ENCODE measurements at regions not wholly inside any gene's neighbourhood (a gene's known extent, or its start where the extent isn't known, plus 50 kb on each side); places are given as distances from the start of the nearest gene placed in this dataset.

DNA sequence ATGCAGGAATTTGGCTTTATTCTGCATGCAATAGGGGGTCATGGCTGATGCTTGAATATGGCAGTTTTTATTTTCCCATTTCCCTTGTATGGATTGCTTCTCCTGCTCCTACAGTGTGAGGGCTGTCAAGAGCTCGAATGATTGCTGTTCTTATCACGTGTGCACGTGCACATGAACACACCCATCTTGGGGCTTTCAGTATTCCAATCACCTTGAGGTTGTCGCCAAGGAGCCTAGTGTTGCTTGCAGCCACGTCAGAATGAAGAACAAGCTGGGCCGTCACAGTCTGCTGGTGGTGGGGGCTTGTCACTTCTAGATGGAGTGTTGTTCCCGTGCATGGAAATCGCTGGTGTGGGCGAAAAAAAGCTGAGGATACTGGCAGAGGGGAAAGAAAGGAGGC lies 219.4 kb upstream of the GLRA1 start:
- H3K4ac ChIP-seq (ENCODE audit: low read depth, low read length) = no peak overlapping the region
- WGBS (ENCODE audit: extremely low coverage, insufficient coverage, insufficient read length) = no CpG with 5 or more reads among the region's 9 CpGs
- no peaks in the 10 kb centered on the region for H3K9me3 ChIP-seq (ENCODE audit: insufficient read depth, low read depth, low read length)

DNA sequence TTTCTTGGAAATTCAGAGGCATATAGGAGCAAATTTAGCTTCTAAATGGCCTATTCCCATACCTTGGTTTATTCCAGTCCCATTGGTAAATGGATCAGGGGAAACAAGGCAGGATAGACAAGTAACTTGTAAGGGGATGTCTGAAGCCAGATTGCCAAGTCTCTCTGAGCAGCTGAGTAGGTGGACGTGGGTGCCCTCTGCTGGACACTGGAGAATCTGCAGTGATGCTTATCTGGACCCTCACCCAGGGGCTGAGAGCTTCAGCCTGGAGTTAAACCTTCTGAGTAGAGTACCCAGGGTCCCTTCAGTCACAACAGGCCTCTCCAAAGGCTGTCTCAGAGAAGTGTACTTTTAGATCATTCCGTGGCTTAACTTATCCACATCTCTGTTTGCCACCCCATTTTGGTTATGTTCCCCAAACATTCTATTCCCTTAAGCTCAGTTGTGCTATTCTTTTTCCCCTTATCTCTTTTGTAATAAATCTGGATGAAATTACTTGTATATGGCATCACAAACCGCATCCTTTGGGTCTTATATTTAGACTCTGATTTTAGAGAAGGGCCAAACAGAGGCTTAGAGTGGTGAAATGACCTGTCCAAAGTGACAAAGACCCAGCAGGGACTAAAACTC lies 218.3 kb upstream of the GLRA1 start:
- Histone ChIP-seq H2BK12ac (ENCODE audit: low read length) (no peak overlapping the region), H3K27ac (ENCODE audit: low read depth, low read length) (no peak overlapping the region), H4K91ac (ENCODE audit: low read depth, low read length) (no peak overlapping the region), H3K4me2 (ENCODE audit: low read length) (no peak overlapping the region), H3K9me3 (ENCODE audit: insufficient read depth, low read depth, low read length) (no peaks in the 10 kb centered on the region), H3K4ac (ENCODE audit: low read depth, low read length) (no peak overlapping the region), H2AK5ac (ENCODE audit: low read length) (no peak overlapping the region), H4K12ac (ENCODE audit: low read depth, low read length) (no peak overlapping the region), H3K4me3 (ENCODE audit: low read depth, low read length) (no peak overlapping the region), H3K23ac (ENCODE audit: low read length) (no peak overlapping the region), H3K9ac (ENCODE audit: low read length) (no peak overlapping the region), H3K14ac (ENCODE audit: low read length) (no peak overlapping the region), H3K27me3 (ENCODE audit: insufficient read depth, low read length) (no peaks in the 10 kb centered on the region), H3K4me1 (ENCODE audit: control insufficient read depth in 1 of 2, insufficient read depth in 2 of 2, low read length in 2 of 2) (no peaks in the 10 kb centered on the region), H4K8ac (ENCODE audit: low read depth, low read length) (no peak overlapping the region), H2BK5ac (ENCODE audit: low read depth, low read length, poor library complexity) (no peak overlapping the region), H3K79me1 (ENCODE audit: low read length) (no peaks in the 10 kb centered on the region), H3K18ac (ENCODE audit: low read length) (no peak overlapping the region), H3K36me3 (ENCODE audit: control insufficient read depth in 1 of 2, insufficient read depth in 2 of 2, low read length in 2 of 2) (no peaks in the 10 kb centered on the region), H2BK120ac (ENCODE audit: insufficient read depth, low read length, poor library complexity) (no peak overlapping the region), H2AFZ (ENCODE audit: insufficient read depth, low read length, poor library complexity) (no peak overlapping the region), H3K79me2 (ENCODE audit: control insufficient read depth, insufficient read depth, low read length, poor library complexity) (no peaks in the 10 kb centered on the region)
- peak; percentile 60 to 80 for DNase-seq
- no CpG with 5 or more reads among the region's 3 CpGs for WGBS (ENCODE audit: extremely low coverage, insufficient coverage, insufficient read length)

More for the DNA sequence above, 219.4 kb upstream of the GLRA1 start:
- Histone ChIP-seq H4K12ac (ENCODE audit: low read depth, low read length) (no peak overlapping the region), H2BK12ac (ENCODE audit: low read length) (no peak overlapping the region), H3K27ac (ENCODE audit: low read depth, low read length) (no peak overlapping the region), H3K4me1 (ENCODE audit: control insufficient read depth in 1 of 2, insufficient read depth in 2 of 2, low read length in 2 of 2) (no peaks in the 10 kb centered on the region), H2BK5ac (ENCODE audit: low read depth, low read length, poor library complexity) (no peak overlapping the region), H4K8ac (ENCODE audit: low read depth, low read length) (no peak overlapping the region), H2AFZ (ENCODE audit: insufficient read depth, low read length, poor library complexity) (no peak overlapping the region), H2BK120ac (ENCODE audit: insufficient read depth, low read length, poor library complexity) (no peak overlapping the region), H3K4me3 (ENCODE audit: low read depth, low read length) (no peak overlapping the region), H4K91ac (ENCODE audit: low read depth, low read length) (no peak overlapping the region), H3K27me3 (ENCODE audit: insufficient read depth, low read length) (no peaks in the 10 kb centered on the region), H3K36me3 (ENCODE audit: control insufficient read depth in 1 of 2, insufficient read depth in 2 of 2, low read length in 2 of 2) (no peaks in the 10 kb centered on the region), H3K14ac (ENCODE audit: low read length) (no peak overlapping the region), H3K18ac (ENCODE audit: low read length) (no peak overlapping the region), H3K23ac (ENCODE audit: low read length) (no peak overlapping the region), H3K79me1 (ENCODE audit: low read length) (no peaks in the 10 kb centered on the region), H3K4me2 (ENCODE audit: low read length) (no peak overlapping the region), H3K79me2 (ENCODE audit: control insufficient read depth, insufficient read depth, low read length, poor library complexity) (no peaks in the 10 kb centered on the region), H3K9ac (ENCODE audit: low read length) (no peak overlapping the region), H2AK5ac (ENCODE audit: low read length) (no peak overlapping the region)
- peak in 1 of 2 donors; percentile 21 for DNase-seq

DNA sequence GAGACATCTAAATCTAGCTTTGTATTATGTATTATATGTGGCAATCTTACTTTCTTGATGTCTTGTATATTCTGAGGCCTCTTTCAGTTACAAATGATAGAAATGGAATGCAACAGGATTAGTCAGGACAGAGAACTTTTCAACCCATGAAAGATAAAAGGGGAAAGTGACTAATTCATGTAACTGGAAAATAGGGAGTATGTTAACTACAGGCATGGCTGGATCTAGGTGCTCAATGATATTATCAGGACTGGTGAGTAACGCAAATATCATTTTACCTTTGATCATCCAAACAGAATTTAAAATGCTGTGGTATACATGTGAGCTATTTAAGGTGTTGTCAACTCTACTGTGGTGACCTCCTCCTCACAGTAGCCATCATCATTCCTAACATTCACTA lies 215.7 kb upstream of the GLRA1 start:
- Histone ChIP-seq H3K27ac (ENCODE audit: low read depth, low read length) (no peak overlapping the region), H3K79me1 (ENCODE audit: low read length) (no peaks in the 10 kb centered on the region), H3K4me3 (ENCODE audit: low read depth, low read length) (no peak overlapping the region), H4K8ac (ENCODE audit: low read depth, low read length) (no peak overlapping the region), H3K9ac (ENCODE audit: low read length) (no peak overlapping the region), H4K12ac (ENCODE audit: low read depth, low read length) (no peak overlapping the region), H3K23ac (ENCODE audit: low read length) (no peak overlapping the region), H2BK120ac (ENCODE audit: insufficient read depth, low read length, poor library complexity) (no peak overlapping the region), H3K4me1 (ENCODE audit: control insufficient read depth in 1 of 2, insufficient read depth in 2 of 2, low read length in 2 of 2) (no peaks in the 10 kb centered on the region), H4K91ac (ENCODE audit: low read depth, low read length) (no peak overlapping the region), H2BK5ac (ENCODE audit: low read depth, low read length, poor library complexity) (no peak overlapping the region), H3K27me3 (ENCODE audit: insufficient read depth, low read length) (no peaks in the 10 kb centered on the region), H2AK5ac (ENCODE audit: low read length) (no peak overlapping the region), H3K14ac (ENCODE audit: low read length) (no peak overlapping the region), H3K4ac (ENCODE audit: low read depth, low read length) (no peak overlapping the region), H2BK12ac (ENCODE audit: low read length) (no peak overlapping the region), H3K4me2 (ENCODE audit: low read length) (no peak overlapping the region), H3K18ac (ENCODE audit: low read length) (no peak overlapping the region), H3K9me3 (ENCODE audit: insufficient read depth, low read depth, low read length) (no peaks in the 10 kb centered on the region), H3K36me3 (ENCODE audit: control insufficient read depth in 1 of 2, insufficient read depth in 2 of 2, low read length in 2 of 2) (no peaks in the 10 kb centered on the region), H3K79me2 (ENCODE audit: control insufficient read depth, insufficient read depth, low read length, poor library complexity) (no peaks in the 10 kb centered on the region), H2AFZ (ENCODE audit: insufficient read depth, low read length, poor library complexity) (no peak overlapping the region)
- WGBS (ENCODE audit: extremely low coverage, insufficient coverage, insufficient read length) = no CpG with 5 or more reads among the region's 1 CpG
- DNase-seq = peak; percentile 60 to 94

DNA sequence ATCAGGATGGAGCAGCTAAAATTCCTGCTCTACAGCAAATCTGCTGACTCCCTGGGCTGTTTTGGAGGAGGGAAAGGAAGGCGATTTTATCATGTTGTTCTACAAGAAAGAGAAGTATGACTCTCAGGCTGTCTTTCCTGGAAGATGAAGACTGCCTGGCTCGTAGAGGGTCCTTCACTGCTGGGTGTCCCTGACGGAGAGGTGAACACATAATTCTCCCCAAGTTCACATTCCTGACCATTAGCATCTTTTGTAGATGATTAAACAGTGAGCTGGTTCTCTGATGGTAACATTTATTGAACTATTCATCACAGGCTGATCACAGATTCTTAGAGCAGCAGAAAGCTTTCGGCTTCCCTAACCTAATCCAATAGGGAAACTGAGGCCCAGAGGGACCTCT lies 212.4 kb upstream of the GLRA1 start:
- Histone ChIP-seq H2BK12ac (ENCODE audit: low read length) (no peak overlapping the region), H3K9me3 (ENCODE audit: insufficient read depth, low read depth, low read length) (no peaks in the 10 kb centered on the region), H3K36me3 (ENCODE audit: control insufficient read depth in 1 of 2, insufficient read depth in 2 of 2, low read length in 2 of 2) (no peaks in the 10 kb centered on the region), H2BK120ac (ENCODE audit: insufficient read depth, low read length, poor library complexity) (no peak overlapping the region), H2AFZ (ENCODE audit: insufficient read depth, low read length, poor library complexity) (no peak overlapping the region), H4K12ac (ENCODE audit: low read depth, low read length) (no peak overlapping the region), H3K27me3 (ENCODE audit: insufficient read depth, low read length) (no peaks in the 10 kb centered on the region), H3K14ac (ENCODE audit: low read length) (no peak overlapping the region), H2AK5ac (ENCODE audit: low read length) (no peak overlapping the region), H3K4me3 (ENCODE audit: low read depth, low read length) (no peak overlapping the region), H3K4me1 (ENCODE audit: control insufficient read depth in 1 of 2, insufficient read depth in 2 of 2, low read length in 2 of 2) (no peaks in the 10 kb centered on the region), H4K8ac (ENCODE audit: low read depth, low read length) (no peak overlapping the region), H3K79me1 (ENCODE audit: low read length) (no peaks in the 10 kb centered on the region), H3K79me2 (ENCODE audit: control insufficient read depth, insufficient read depth, low read length, poor library complexity) (no peaks in the 10 kb centered on the region), H3K23ac (ENCODE audit: low read length) (no peak overlapping the region), H3K9ac (ENCODE audit: low read length) (no peak overlapping the region), H2BK5ac (ENCODE audit: low read depth, low read length, poor library complexity) (no peak overlapping the region), H3K4ac (ENCODE audit: low read depth, low read length) (no peak overlapping the region), H3K4me2 (ENCODE audit: low read length) (no peak overlapping the region), H4K91ac (ENCODE audit: low read depth, low read length) (no peak overlapping the region), H3K18ac (ENCODE audit: low read length) (no peak overlapping the region), H3K27ac (ENCODE audit: low read depth, low read length) (no peak overlapping the region)
- no CpG with 5 or more reads among the region's 4 CpGs for WGBS (ENCODE audit: extremely low coverage, insufficient coverage, insufficient read length)
- peak in 1 of 2 donors; percentile 55 for DNase-seq

All from trophoblast cell (in vitro differentiated cells and primary cell).